H1 (cell line): ENCODE measurements at regions not wholly inside any gene's neighbourhood (a gene's known extent, or its start where the extent isn't known, plus 50 kb on each side); places are given as distances from the start of the nearest gene placed in this dataset.

Source experiments
- CTCF ChIA-PET: fragments of 300-600 bp; sonication (Branson Sonifier 250); formaldehyde crosslinking; loops from one replicate; lab custom pipeline; 2021; ENCODE audit not compliant: partially characterized antibody; lab: Charles Lee
- POLR2A ChIA-PET: fragments of 300-600 bp; sonication (Branson Sonifier 250); formaldehyde crosslinking; loops from one replicate; lab custom pipeline; 2021; ENCODE audit warnings: inconsistent platforms; ENCODE audit not compliant: partially characterized antibody; lab: Charles Lee
- DNase-seq, 2 experiments: peaks; one replicate each; pipeline versions ENCODE4 v3.0.0 to v3.0.0-alpha.2; 2010 to 2022; ENCODE audit warnings: low spot score in 2 of 2, low read depth in 1 of 2, mixed read lengths in 1 of 2
- FAIRE-seq: peaks from 2 replicates; lab custom pipeline; 2011; peaks lifted over from hg19 to GRCh38; lab: Jason Lieb, UNC
- H2AFZ ChIP-seq: 2 replicates; pipeline ENCODE4 v1.8.1; 2012; ENCODE audit warnings: low read length, inconsistent platforms
- H2AK5ac ChIP-seq: 2 replicates; pipeline ENCODE4 v1.6.1; 2013; ENCODE audit warnings: low read depth, low read length
- H2BK120ac ChIP-seq: replicated peaks from 2 replicates; pipeline ENCODE3; 2013; ENCODE audit warnings: low read depth, low read length, inconsistent platforms
- H2BK12ac ChIP-seq: 2 replicates; pipeline ENCODE4 v1.6.1; 2013; ENCODE audit warnings: low read depth, low read length
- H2BK15ac ChIP-seq: 2 replicates; pipeline ENCODE4 v1.6.1; 2013; ENCODE audit warnings: low read length
- H2BK20ac ChIP-seq: 2 replicates; pipeline ENCODE4 v1.6.1; 2013; ENCODE audit warnings: low read length
- H2BK5ac ChIP-seq: 2 replicates; pipeline ENCODE4 v1.6.1; 2013; ENCODE audit warnings: low read depth, low read length
- H3K14ac ChIP-seq: 2 replicates; pipeline ENCODE4 v1.6.1; 2013; ENCODE audit warnings: inconsistent platforms; ENCODE audit not compliant: insufficient read length
- H3K18ac ChIP-seq: 2 replicates; pipeline ENCODE4 v1.6.1; 2013; ENCODE audit warnings: low read length; ENCODE audit errors: extremely low read depth
- H3K23ac ChIP-seq: 2 replicates; pipeline ENCODE4 v1.6.1; 2013; ENCODE audit warnings: inconsistent platforms; ENCODE audit not compliant: insufficient read length
- H3K23me2 ChIP-seq: 2 replicates; pipeline ENCODE4 v1.6.1; 2013; ENCODE audit warnings: low read depth, low read length
- H3K27ac ChIP-seq: 2 replicates; pipeline ENCODE4 v1.6.1; 2011; ENCODE audit warnings: low read depth, low read length, inconsistent platforms
- H3K27me3 ChIP-seq, 4 experiments: replicated peaks in 1 of 4; 1 replicate in 1 of 4; 2 replicates in 3 of 4; pipeline versions ENCODE4 v1.6.1 to v1.8.1; 2011 to 2013; ENCODE audit warnings: low read length in 3 of 4, mild to moderate bottlenecking in 3 of 4, inconsistent platforms in 2 of 4, mixed read lengths in 2 of 4, moderate library complexity in 1 of 4; ENCODE audit not compliant: control insufficient read depth in 3 of 4, insufficient read depth in 3 of 4; ENCODE audit errors: extremely low read depth in 1 of 4
- H3K36me3 ChIP-seq, 4 experiments: 2 replicates each; pipeline versions ENCODE4 v1.6.1 to v1.8.1; 2011 to 2013; ENCODE audit warnings: mild to moderate bottlenecking in 4 of 4, low read length in 3 of 4, moderate library complexity in 2 of 4, control low read depth in 1 of 4, inconsistent platforms in 1 of 4; ENCODE audit not compliant: insufficient read depth in 4 of 4, control insufficient read depth in 2 of 4
- H3K4ac ChIP-seq: replicated peaks from 2 replicates; pipeline ENCODE3; 2013; ENCODE audit warnings: low read length, low read depth, mixed read lengths, inconsistent platforms; ENCODE audit not compliant: insufficient read length
- H3K4me1 ChIP-seq, 4 experiments: replicated peaks in 1 of 4; 1 replicate in 1 of 4; 2 replicates in 3 of 4; pipeline versions ENCODE4 v1.6.1 to v1.8.1; 2011 to 2013; ENCODE audit warnings: low read length in 3 of 4, inconsistent platforms in 2 of 4, mixed read lengths in 1 of 4; ENCODE audit not compliant: insufficient read depth in 4 of 4, control insufficient read depth in 3 of 4
- H3K4me2 ChIP-seq, 2 experiments: 2 replicates each; pipeline versions ENCODE4 v1.6.1 to v1.8.1; 2011 to 2013; ENCODE audit warnings: low read depth in 2 of 2, low read length in 2 of 2, control low read depth in 1 of 2, inconsistent platforms in 1 of 2, mild to moderate bottlenecking in 1 of 2; ENCODE audit not compliant: insufficient read depth in 1 of 2
- H3K4me3 ChIP-seq, 4 experiments: fragments of 200-600, 300-600 bp in 1 of 4; sonication (generic), shearing (Covaris generic), sonication (Bioruptor Twin) in 1 of 4; 2 replicates each; pipeline versions ENCODE4 v1.5.1 to v1.8.1; 2011 to 2016; ENCODE audit warnings: low read length in 4 of 4, low read depth in 3 of 4, control low read depth in 2 of 4, inconsistent platforms in 2 of 4, mild to moderate bottlenecking in 2 of 4, mixed read lengths in 1 of 4, moderate library complexity in 1 of 4; ENCODE audit not compliant: insufficient read depth in 2 of 4; ENCODE audit errors: extremely low read depth in 1 of 4
- H3K56ac ChIP-seq: replicated peaks from 2 replicates; pipeline ENCODE3; 2013; ENCODE audit warnings: low read depth, mild to moderate bottlenecking, mixed read lengths, low read length, inconsistent platforms; ENCODE audit not compliant: insufficient read length
- H3K79me1 ChIP-seq: 2 replicates; pipeline ENCODE4 v1.6.1; 2013; ENCODE audit warnings: low read depth, low read length, control low read depth
- H3K79me2 ChIP-seq, 2 experiments: 2 replicates each; pipeline versions ENCODE4 v1.6.1 to v1.8.1; 2012 to 2013; ENCODE audit warnings: low read length in 2 of 2, mild to moderate bottlenecking in 2 of 2, inconsistent platforms in 1 of 2; ENCODE audit not compliant: insufficient read depth in 2 of 2, control insufficient read depth in 1 of 2
- H3K9ac ChIP-seq, 4 experiments: replicated peaks in 1 of 4; 1 replicate in 1 of 4; 2 replicates in 3 of 4; pipeline versions ENCODE4 v1.6.1 to v1.8.1; 2011 to 2013; ENCODE audit warnings: low read depth in 3 of 4, low read length in 3 of 4, control low read depth in 2 of 4, mild to moderate bottlenecking in 2 of 4, moderate library complexity in 2 of 4, inconsistent platforms in 1 of 4; ENCODE audit errors: extremely low read depth in 1 of 4
- H3K9me3 ChIP-seq, 2 experiments: 2 replicates each; pipeline versions ENCODE4 v1.6.1 to v1.8.1; 2012 to 2013; ENCODE audit warnings: mild to moderate bottlenecking in 2 of 2, moderate library complexity in 2 of 2, control low read depth in 1 of 2, inconsistent platforms in 1 of 2, low read depth in 1 of 2, low read length in 1 of 2, mixed read lengths in 1 of 2; ENCODE audit not compliant: insufficient read depth in 2 of 2
- H4K20me1 ChIP-seq, 2 experiments: replicated peaks in 1 of 2; 2 replicates each; pipeline versions ENCODE3 to v1.8.1; 2011 to 2013; ENCODE audit warnings: inconsistent platforms in 2 of 2, low read length in 2 of 2, mild to moderate bottlenecking in 1 of 2; ENCODE audit not compliant: insufficient read depth in 2 of 2, control insufficient read depth in 1 of 2
- H4K5ac ChIP-seq: 2 replicates; pipeline ENCODE4 v1.6.1; 2013; ENCODE audit warnings: low read length, low read depth, mixed read lengths, inconsistent platforms; ENCODE audit not compliant: insufficient read length
- H4K8ac ChIP-seq: 2 replicates; pipeline ENCODE4 v1.8.0; 2013; ENCODE audit warnings: mild to moderate bottlenecking, moderate library complexity, low read length, inconsistent platforms; ENCODE audit not compliant: insufficient read depth; ENCODE audit errors: extremely low read depth
- H4K91ac ChIP-seq: replicated peaks from 2 replicates; pipeline ENCODE3; 2013; ENCODE audit warnings: low read length, mixed read lengths, inconsistent platforms; ENCODE audit not compliant: insufficient read length
- CREB1 ChIP-seq: IDR thresholded peaks from 2 replicates; pipeline ENCODE4 v1.6.1; 2012; ENCODE audit warnings: inconsistent platforms
- EGR1 ChIP-seq: IDR thresholded peaks from 2 replicates; pipeline ENCODE4 v1.6.1; 2011; ENCODE audit warnings: low read depth, low read length, borderline replicate concordance
- EZH2 ChIP-seq: fragments of 200-600 bp; sonication (generic); IDR thresholded peaks from 2 replicates; pipeline ENCODE4 v1.7.1; 2012; ENCODE audit warnings: low read depth, mild to moderate bottlenecking, moderate library complexity, low read length, inconsistent platforms; ENCODE audit not compliant: severe bottlenecking
- JUN ChIP-seq: IDR thresholded peaks from 2 replicates; pipeline ENCODE4 v1.6.1; 2011; ENCODE audit warnings: low read depth, mild to moderate bottlenecking, improper control_type of control experiment, low read length
- RAD21 ChIP-seq, 2 experiments: IDR thresholded peaks in 1 of 2; conservative IDR thresholded peaks in 1 of 2; 2 replicates each; pipeline ENCODE4 v1.6.1; 2011; ENCODE audit warnings: low read depth in 2 of 2, low read length in 2 of 2, improper control_type of control experiment in 1 of 2, inconsistent platforms in 1 of 2, mild to moderate bottlenecking in 1 of 2, moderate library complexity in 1 of 2
- SIRT6 ChIP-seq: IDR thresholded peaks from one replicate; pipeline ENCODE4 v1.7.1; 2012; ENCODE audit warnings: low read length, inconsistent platforms
- SP2 ChIP-seq: IDR thresholded peaks from 2 replicates; pipeline ENCODE4 v1.6.1; 2012; ENCODE audit warnings: mild to moderate bottlenecking, low read length, inconsistent platforms
- SUZ12 ChIP-seq: fragments of 200-600 bp; sonication (generic); IDR thresholded peaks from 2 replicates; pipeline ENCODE4 v1.6.1; 2012; ENCODE audit warnings: mild to moderate bottlenecking, inconsistent platforms, low read length, moderate library complexity, mixed read lengths
- WGBS, 2 experiments: shearing (Covaris generic) in 1 of 2; methylation state at CpG; one replicate each; pipeline versions ENCODE4 v1.1.6 to v1.1.7; 2013 to 2015; ENCODE audit warnings: low lambda C conversion rate in 2 of 2, mixed read lengths in 2 of 2, inconsistent platforms in 1 of 2, low coverage in 1 of 2, missing lambda C conversion rate in 1 of 2; ENCODE audit not compliant: insufficient replicate concordance in 2 of 2, insufficient coverage in 1 of 2, insufficient read length in 1 of 2; ENCODE audit errors: extremely low coverage in 1 of 2, missing lambda C conversion rate in 1 of 2; 5-methylcytosine and 5-hydroxymethylcytosine counted together
- TF ChIP-seq, protein P1 (sequence below): IDR thresholded peaks from 2 replicates; pipeline ENCODE4 v1.6.1; 2011; ENCODE audit warnings: low read depth, mild to moderate bottlenecking, low read length; ENCODE audit not compliant: insufficient read depth
- TF ChIP-seq, protein P2 (sequence below), 3 experiments: IDR thresholded peaks; 1 replicate in 2 of 3; 2 replicates in 1 of 3; pipeline versions ENCODE4 v1.5.1 to v1.6.1; 2011; ENCODE audit warnings: low read length in 3 of 3, mild to moderate bottlenecking in 3 of 3, inconsistent platforms in 2 of 3, low read depth in 1 of 3, moderate library complexity in 1 of 3; ENCODE audit not compliant: insufficient read depth in 1 of 3; ENCODE audit errors: control extremely low read depth in 1 of 3
- TF ChIP-seq, protein P3 (sequence below): IDR thresholded peaks from 2 replicates; pipeline ENCODE4 v1.6.1; 2012; ENCODE audit warnings: inconsistent platforms

DNA sequence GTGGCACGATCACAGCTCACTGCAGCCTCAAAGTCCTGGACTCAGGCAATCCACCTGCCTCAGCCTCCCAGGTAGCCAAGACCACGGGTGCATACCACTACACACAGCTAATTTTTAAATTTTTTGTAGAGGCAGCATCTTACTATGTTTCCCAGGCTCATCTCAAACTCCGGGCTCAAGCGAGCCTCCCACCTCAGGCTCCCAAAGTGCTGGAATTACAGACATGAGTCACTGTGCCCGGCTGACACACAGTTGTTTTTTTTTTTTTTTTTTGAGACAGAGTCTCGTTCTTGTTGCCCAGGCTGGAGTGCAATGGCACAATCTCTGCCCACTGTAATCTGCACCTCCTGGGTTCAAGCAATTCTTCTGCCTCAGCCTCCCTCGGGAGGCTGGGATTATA is 70.1 kb upstream of the CNOT6 start:
- Histone ChIP-seq H3K18ac (no peak overlapping the region), H2BK15ac (no peak overlapping the region), H4K5ac (no peak overlapping the region), H3K23ac (no peak overlapping the region), H3K4me1 (no peaks in the 10 kb centered on the region), H2AK5ac (no peak overlapping the region), H2BK120ac (no peak overlapping the region), H3K79me1 (no peaks in the 10 kb centered on the region), H3K27me3 (no peaks in the 10 kb centered on the region), H3K9me3 (no peaks in the 10 kb centered on the region), H2AFZ (peak overlapping the region; percentile 78; the same call in 1 of the 2 replicates), H3K4me2 (no peak overlapping the region), H3K23me2 (no peaks in the 10 kb centered on the region), H3K36me3 (no peaks in the 10 kb centered on the region), H3K27ac (no peak overlapping the region; the same call in 1 of the 2 replicates), H2BK12ac (no peak overlapping the region), H3K14ac (no peak overlapping the region), H2BK20ac (no peak overlapping the region), H4K20me1 (no peaks in the 10 kb centered on the region), H3K9ac (no peak overlapping the region), H3K4me3 (no peak overlapping the region), H2BK5ac (no peak overlapping the region), H3K4ac (no peak overlapping the region), H3K56ac (no peak overlapping the region), H4K91ac (no peak overlapping the region), H4K8ac (no peak overlapping the region), H3K79me2 (no peaks in the 10 kb centered on the region)
- ChIA-PET CTCF (interaction anchor here (0.7 kb wide), 1 partner anchor 31 kb away, joined by 5 read pairs; no protein-coding TSS in a partner anchor), POLR2A (interaction anchor here (1.1 kb wide), 1 partner anchor 13 kb away, joined by 4 read pairs; no protein-coding TSS in a partner anchor)
- DNase-seq = no peak
- WGBS, 2 experiments = 91% methylated on average over 6 of the region's 7 CpGs; no CpG with 5 or more reads in 1 of the 2 experiments
- FAIRE-seq = no peak
- no peak for TF ChIP-seq SP2
- TF ChIP-seq SIRT6 = no peak
- TF ChIP-seq, protein P1, sequence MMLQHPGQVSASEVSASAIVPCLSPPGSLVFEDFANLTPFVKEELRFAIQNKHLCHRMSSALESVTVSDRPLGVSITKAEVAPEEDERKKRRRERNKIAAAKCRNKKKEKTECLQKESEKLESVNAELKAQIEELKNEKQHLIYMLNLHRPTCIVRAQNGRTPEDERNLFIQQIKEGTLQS = no peak
- TF ChIP-seq, protein P2, sequence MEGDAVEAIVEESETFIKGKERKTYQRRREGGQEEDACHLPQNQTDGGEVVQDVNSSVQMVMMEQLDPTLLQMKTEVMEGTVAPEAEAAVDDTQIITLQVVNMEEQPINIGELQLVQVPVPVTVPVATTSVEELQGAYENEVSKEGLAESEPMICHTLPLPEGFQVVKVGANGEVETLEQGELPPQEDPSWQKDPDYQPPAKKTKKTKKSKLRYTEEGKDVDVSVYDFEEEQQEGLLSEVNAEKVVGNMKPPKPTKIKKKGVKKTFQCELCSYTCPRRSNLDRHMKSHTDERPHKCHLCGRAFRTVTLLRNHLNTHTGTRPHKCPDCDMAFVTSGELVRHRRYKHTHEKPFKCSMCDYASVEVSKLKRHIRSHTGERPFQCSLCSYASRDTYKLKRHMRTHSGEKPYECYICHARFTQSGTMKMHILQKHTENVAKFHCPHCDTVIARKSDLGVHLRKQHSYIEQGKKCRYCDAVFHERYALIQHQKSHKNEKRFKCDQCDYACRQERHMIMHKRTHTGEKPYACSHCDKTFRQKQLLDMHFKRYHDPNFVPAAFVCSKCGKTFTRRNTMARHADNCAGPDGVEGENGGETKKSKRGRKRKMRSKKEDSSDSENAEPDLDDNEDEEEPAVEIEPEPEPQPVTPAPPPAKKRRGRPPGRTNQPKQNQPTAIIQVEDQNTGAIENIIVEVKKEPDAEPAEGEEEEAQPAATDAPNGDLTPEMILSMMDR (IDR thresholded peaks at IDR 0.05; ENCODE audit: control extremely low read depth in 1 of 3, insufficient read depth in 1 of 3, low read depth in 1 of 3, low read length in 3 of 3) = no peak
- TF ChIP-seq, protein P3, sequence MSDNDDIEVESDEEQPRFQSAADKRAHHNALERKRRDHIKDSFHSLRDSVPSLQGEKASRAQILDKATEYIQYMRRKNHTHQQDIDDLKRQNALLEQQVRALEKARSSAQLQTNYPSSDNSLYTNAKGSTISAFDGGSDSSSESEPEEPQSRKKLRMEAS = no peak
- no peak for TF ChIP-seq RAD21 (IDR thresholded peaks at IDR 0.05 in 1 of 2, conservative IDR thresholded peaks at IDR 0.05 in 1 of 2; ENCODE audit: low read depth in 2 of 2, low read length in 2 of 2)
- TF ChIP-seq SUZ12 = no peak
- TF ChIP-seq JUN = no peak
- no peak for TF ChIP-seq EZH2
- TF ChIP-seq CREB1 = no peak
- no peak for TF ChIP-seq EGR1
